Stomach (tissue), 4 donors: ENCODE measurements at regions not wholly inside any gene's neighbourhood (a gene's known extent, or its start where the extent isn't known, plus 50 kb on each side); places are given as distances from the start of the nearest gene placed in this dataset.

Experiments
- CTCF ChIP-seq, 7 experiments: fragments of 450-650 bp in 4 of 7; fragments of 200-600 bp in 3 of 7; sonication (generic) in 3 of 7; IDR thresholded peaks; one replicate each; pipeline ENCODE4 v1.5.1; 2016 to 2019; ENCODE audit warnings: antibody characterized with exemption in 7 of 7, control low read depth in 2 of 7, mild to moderate bottlenecking in 1 of 7
- EP300 ChIP-seq: sonication (generic); formaldehyde crosslinking; IDR thresholded peaks from one replicate; pipeline ENCODE4 v1.6.1; 2017; ENCODE audit warnings: antibody characterized with exemption
- POLR2A ChIP-seq, 4 donors: fragments of 450-650 bp; IDR thresholded peaks; one replicate each; pipeline ENCODE4 v1.6.1; 2016; ENCODE audit warnings: antibody characterized with exemption in 4 of 4, control low read depth in 2 of 4, mild to moderate bottlenecking in 1 of 4, moderate library complexity in 1 of 4
- POLR2AphosphoS5 ChIP-seq, 3 donors: sonication (generic); formaldehyde crosslinking; IDR thresholded peaks; one replicate each; pipeline ENCODE4 v1.6.1; 2016; ENCODE audit warnings: antibody characterized with exemption in 3 of 3

GRCh38 chr3:106376016-106376570, 507.3 kb upstream of the CBLB start:
- TF ChIP-seq CTCF (IDR thresholded peaks at IDR 0.05) (no peak), EP300 (no peak), POLR2A (IDR thresholded peaks at IDR 0.05) (no peak), POLR2AphosphoS5 (IDR thresholded peaks at IDR 0.05) (no peak)
